CD4-positive, alpha-beta T cell treated with Interleukin-1 beta for 1 hour (primary cell): ENCODE measurements at regions not wholly inside any gene's neighbourhood (a gene's known extent, or its start where the extent isn't known, plus 50 kb on each side); places are given as distances from the start of the nearest gene placed in this dataset.
"Not testable (repeated sequence)": the region's sequence is repeated elsewhere in the genome, so short reads cannot be mapped to it uniquely, and the experiment has no call there.

Experiments
- DNase-seq, 2 donors: peaks; one replicate each; pipeline ENCODE4 v3.0.0-alpha.2; 2020 to 2022

- DNase-seq, result no peak
Measured at GRCh38 chr16:60481591-60481990, 1554.6 kb downstream of the CDH8 start.

- DNase-seq, result no peak
Measured at GRCh38 chr16:60478810-60479209, 1557.4 kb downstream of the CDH8 start.

- no peak for DNase-seq
Measured at GRCh38 chr16:60463986-60464385, 1572.3 kb downstream of the CDH8 start.

GRCh38 chr16:60459463-60459862 lies 1576.8 kb downstream of the CDH8 start:
- no peak for DNase-seq

GRCh38 chr16:60458255-60458654 lies 1578.0 kb downstream of the CDH8 start:
- no peak for DNase-seq

- DNase-seq, result no peak
Measured at GRCh38 chr16:60452646-60453045, 1583.6 kb downstream of the CDH8 start.

- DNase-seq, result no peak
Measured at GRCh38 chr16:60438894-60439293, 1597.3 kb downstream of the CDH8 start.

- no peak for DNase-seq
Measured at GRCh38 chr16:60432472-60432871, 1603.8 kb downstream of the CDH8 start.

GRCh38 chr16:60419859-60420258 lies 1616.4 kb downstream of the CDH8 start:
- DNase-seq, result no peak

- no peak for DNase-seq
Measured at GRCh38 chr16:60414613-60415012, 1621.6 kb downstream of the CDH8 start.

- DNase-seq, result no peak
Measured at GRCh38 chr16:60413969-60414368, 1622.3 kb downstream of the CDH8 start.

GRCh38 chr16:60407606-60408005 lies 1628.6 kb downstream of the CDH8 start:
- no peak for DNase-seq

- DNase-seq, result no peak
Measured at GRCh38 chr16:60407034-60407433, 1629.2 kb downstream of the CDH8 start.

GRCh38 chr16:60405286-60405685 lies 1631.0 kb downstream of the CDH8 start:
- no peak for DNase-seq

- no peak for DNase-seq
Measured at GRCh38 chr16:60404401-60404800, 1631.8 kb downstream of the CDH8 start.

- DNase-seq, result not testable (repeated sequence)
Measured at GRCh38 chr16:60402941-60403340, 1633.3 kb downstream of the CDH8 start.

GRCh38 chr16:60392380-60392779 lies 1643.9 kb downstream of the CDH8 start:
- DNase-seq, result no peak

- DNase-seq, result no peak
Measured at GRCh38 chr16:60371591-60371990, 1637.5 kb upstream of the GOT2 start.

- no peak for DNase-seq
Measured at GRCh38 chr16:60367739-60368138, 1633.6 kb upstream of the GOT2 start.

GRCh38 chr16:60363566-60363965 lies 1629.5 kb upstream of the GOT2 start:
- DNase-seq, result no peak

- DNase-seq, result not testable (repeated sequence)
Measured at GRCh38 chr16:60359866-60360265, 1625.8 kb upstream of the GOT2 start.

GRCh38 chr16:60359412-60359811 lies 1625.3 kb upstream of the GOT2 start:
- not testable (repeated sequence) for DNase-seq

- not testable (repeated sequence) for DNase-seq
Measured at GRCh38 chr16:60357876-60358522, 1623.9 kb upstream of the GOT2 start.

- DNase-seq, result no peak
Measured at GRCh38 chr16:60346256-60346655, 1612.1 kb upstream of the GOT2 start.

GRCh38 chr16:60337671-60338070 lies 1603.6 kb upstream of the GOT2 start:
- DNase-seq, result no peak
